GM12878 (cell line): ENCODE measurements at regions not wholly inside any gene's neighbourhood (a gene's known extent, or its start where the extent isn't known, plus 50 kb on each side); places are given as distances from the start of the nearest gene placed in this dataset.
"Not testable (repeated sequence)": the region's sequence is repeated elsewhere in the genome, so short reads cannot be mapped to it uniquely, and the experiment has no call there.

Source experiments
- ATAC-seq: fragments of 200-7000 bp; cut with Tn5 transposase; 3 replicates; pipeline ENCODE4 v1.9.1; 2020; ENCODE audit warnings: mild to moderate bottlenecking, moderate library complexity
- BruUV-seq: library from RNA; stranded (reverse); fragments of 400-500 nt; replicated peaks from 2 replicates; lab custom pipeline; 2021; lab: Mats Ljungman, UMichigan
- CTCF ChIA-PET: fragments of 300-600 bp; sonication (Branson Sonifier 250); formaldehyde crosslinking; extraction: SDS; loops from one replicate; lab custom pipeline; 2021; ENCODE audit warnings: inconsistent platforms; lab: Yijun Ruan, JAX
- POLR2A ChIA-PET: fragments of 350-600 bp; formaldehyde crosslinking; extraction: SDS; loops from one replicate; lab custom pipeline; 2021; ENCODE audit warnings: inconsistent platforms; lab: Charles Lee
- RAD21 ChIA-PET: fragments of 300-600 bp; sonication (Branson Sonifier 250); formaldehyde crosslinking; loops from one replicate; lab custom pipeline; 2023; ENCODE audit warnings: antibody characterized with exemption; ENCODE audit not compliant: unreplicated experiment; lab: Charles Lee
- SMC1A ChIA-PET: fragments of 300-600 bp; sonication (Branson Sonifier 250); formaldehyde crosslinking; loops from one replicate; lab custom pipeline; 2023; ENCODE audit not compliant: unreplicated experiment, uncharacterized antibody; lab: Charles Lee
- DNase-seq: peaks from one replicate; pipeline ENCODE4 v3.0.0-alpha.2; 2011; ENCODE audit warnings: low read depth, low spot score
- FAIRE-seq: peaks from 3 replicates; lab custom pipeline; 2011; peaks lifted over from hg19 to GRCh38; lab: Jason Lieb, UNC
- H2AFZ ChIP-seq: 2 replicates; pipeline ENCODE4 v1.6.0; 2011; ENCODE audit warnings: low read depth, low read length, control low read depth; ENCODE audit not compliant: control insufficient read depth
- H3K27ac ChIP-seq: 2 replicates; pipeline ENCODE4 v1.5.1; 2011; ENCODE audit warnings: control low read depth; ENCODE audit not compliant: control insufficient read depth, insufficient read depth
- H3K27me3 ChIP-seq, 2 experiments: replicated peaks in 1 of 2; 2 replicates each; pipeline versions ENCODE4 v1.6.0 to v1.6.1; 2011; ENCODE audit warnings: low read length in 1 of 2; ENCODE audit not compliant: control insufficient read depth in 2 of 2, insufficient read depth in 2 of 2
- H3K36me3 ChIP-seq, 2 experiments: 2 replicates each; pipeline ENCODE4 v1.5.1; 2011; ENCODE audit warnings: low read length in 1 of 2; ENCODE audit not compliant: control insufficient read depth in 2 of 2, insufficient read depth in 2 of 2
- H3K4me1 ChIP-seq: 2 replicates; pipeline ENCODE4 v1.6.1; 2011; ENCODE audit warnings: mild to moderate bottlenecking, low read length, moderate library complexity, mixed read lengths; ENCODE audit not compliant: control insufficient read depth, insufficient read depth
- H3K4me2 ChIP-seq: 2 replicates; pipeline ENCODE4 v1.6.0; 2011; ENCODE audit warnings: control low read depth; ENCODE audit not compliant: control insufficient read depth, insufficient read depth
- H3K4me3 ChIP-seq: fragments of 200-600 bp; sonication (generic); 2 replicates; pipeline ENCODE4 v1.5.1; 2016
- H3K79me2 ChIP-seq: 2 replicates; pipeline ENCODE4 v1.6.0; 2011; ENCODE audit warnings: low read length; ENCODE audit not compliant: control insufficient read depth, insufficient read depth
- H3K9ac ChIP-seq: 2 replicates; pipeline ENCODE4 v1.8.0; 2011; ENCODE audit warnings: low read length, control low read depth, mixed read lengths; ENCODE audit not compliant: control insufficient read depth, insufficient read depth
- H3K9me3 ChIP-seq: replicated peaks from 3 replicates; pipeline ENCODE4 v1.5.1; 2011; ENCODE audit warnings: mild to moderate bottlenecking, low read length; ENCODE audit not compliant: control insufficient read depth, insufficient read depth
- H4K20me1 ChIP-seq: 2 replicates; pipeline ENCODE4 v1.6.0; 2011; ENCODE audit not compliant: control insufficient read depth, insufficient read depth
- CHD1 ChIP-seq: IDR thresholded peaks from 2 replicates; pipeline ENCODE4 v1.6.1; 2012; ENCODE audit warnings: low read depth, low read length, improper control_type of control experiment
- ELK1 ChIP-seq: IDR thresholded peaks from 2 replicates; pipeline ENCODE4 v1.6.1; 2012; ENCODE audit warnings: low read depth, low read length, improper control_type of control experiment
- HSF1 ChIP-seq: fragments of 150-350 bp; IDR thresholded peaks from 2 replicates; pipeline ENCODE4 v1.6.1; 2014; ENCODE audit warnings: mild to moderate bottlenecking, low read depth, low read length
- IKZF2 ChIP-seq, 2 experiments: fragments of 450-650 bp; IDR thresholded peaks; 2 replicates each; pipeline ENCODE4 v1.6.1; 2017; ENCODE audit warnings: mild to moderate bottlenecking in 2 of 2, moderate library complexity in 2 of 2
- PML ChIP-seq: IDR thresholded peaks from 2 replicates; pipeline ENCODE4 v1.6.1; 2012; ENCODE audit warnings: low read length, inconsistent platforms
- POLR2A ChIP-seq: IDR thresholded peaks from 2 replicates; pipeline ENCODE4 v1.6.1; 2011; ENCODE audit warnings: low read depth, mild to moderate bottlenecking, low read length
- PRDM15 ChIP-seq: fragments of 450-650 bp; formaldehyde crosslinking; IDR thresholded peaks from 2 replicates; pipeline ENCODE4 v1.4.0; 2020; ENCODE audit warnings: mild to moderate bottlenecking, moderate library complexity
- RELA ChIP-seq: fragments of 450-650 bp; IDR thresholded peaks from 2 replicates; pipeline ENCODE4 v1.8.0; 2014; ENCODE audit warnings: borderline replicate concordance; ENCODE audit not compliant: partially characterized antibody
- SMARCA5 ChIP-seq: fragments of 450-650 bp; IDR thresholded peaks from 2 replicates; pipeline ENCODE4 v1.6.1; 2017; ENCODE audit warnings: mild to moderate bottlenecking
- ZSCAN29 ChIP-seq: fragments of 450-650 bp; IDR thresholded peaks from 2 replicates; pipeline ENCODE4 v1.6.1; 2017; ENCODE audit warnings: mild to moderate bottlenecking, moderate library complexity
- WGBS: methylation state at CpG from one replicate; pipeline ENCODE4 v1.1.6; 2016; ENCODE audit warnings: low lambda C conversion rate; ENCODE audit not compliant: insufficient replicate concordance, insufficient coverage; ENCODE audit errors: missing lambda C conversion rate; 5-methylcytosine and 5-hydroxymethylcytosine counted together
- in situ Hi-C: fragments of 300-500 bp; cut with MboI; formaldehyde crosslinking; loops from 9 replicates; pipeline ENCODE4 v1.14.3; 2018; ENCODE audit warnings: mixed read lengths
- intact Hi-C: fragments of 100-400 bp; cut with micrococcal nuclease; formaldehyde crosslinking; loops from one replicate; pipeline ENCODE4 v1.14.2; 2022; ENCODE audit not compliant: unreplicated experiment

- H3K9ac ChIP-seq, H2AFZ ChIP-seq, POLR2A ChIA-PET, BruUV-seq, ATAC-seq, CTCF ChIA-PET, H3K4me1 ChIP-seq, intact Hi-C loops, H3K4me2 ChIP-seq, in situ Hi-C loops, DNase-seq, FAIRE-seq, H3K27ac ChIP-seq, RAD21 ChIA-PET, H4K20me1 ChIP-seq, SMC1A ChIA-PET, H3K79me2 ChIP-seq, H3K9me3 ChIP-seq, H3K36me3 ChIP-seq, H3K4me3 ChIP-seq, H3K27me3 ChIP-seq: not testable (repeated sequence)
- whole genome bisulfite sequencing = 16% methylated on average over 7 of the region's 7 CpGs
These were observed 191.9 kb downstream of the ZNF486 start for GRCh38 chr19:20358841-20359465.

GRCh38 chr19:20357921-20358320 is 190.9 kb downstream of the ZNF486 start:
- FAIRE-seq = no peak
- 54% methylated on average over 6 of the region's 6 CpGs for WGBS
- Histone ChIP-seq H3K9me3 (no peaks in the 10 kb centered on the region; the same call in 2 of the 3 replicates), H3K4me3 (no peak overlapping the region), H3K9ac (no peak overlapping the region), H2AFZ (no peak overlapping the region), H3K27me3 (no peaks in the 10 kb centered on the region), H3K36me3 (no peaks in the 10 kb centered on the region), H3K4me2 (no peak overlapping the region), H3K4me1 (no peaks in the 10 kb centered on the region), H3K27ac (no peak overlapping the region), H3K79me2 (no peaks in the 10 kb centered on the region), H4K20me1 (no peaks in the 10 kb centered on the region)
- in situ Hi-C loops = no loop called here
- no TSS peak for BruUV-seq
- ChIA-PET RAD21 (no interaction called here), SMC1A (no interaction called here), POLR2A (no interaction called here), CTCF (no interaction called here)
- no peak for ATAC-seq
- intact Hi-C loops = no loop called here
- no peak for DNase-seq
- TF ChIP-seq RELA = no peak
- TF ChIP-seq PRDM15 (CRISPR knock-in tag) = no peak
- no peak for TF ChIP-seq PML
- TF ChIP-seq HSF1 = no peak
- no peak for TF ChIP-seq ZSCAN29
- TF ChIP-seq POLR2A = no peak
- no peak for TF ChIP-seq IKZF2 (IDR thresholded peaks at IDR 0.05)
- TF ChIP-seq CHD1 = no peak
- no peak for TF ChIP-seq ELK1
- no peak for TF ChIP-seq SMARCA5
